HG03064 (cell line): ENCODE measurements at regions not wholly inside any gene's neighbourhood (a gene's known extent, or its start where the extent isn't known, plus 50 kb on each side); places are given as distances from the start of the nearest gene placed in this dataset.
"Not testable (repeated sequence)": the region's sequence is repeated elsewhere in the genome, so short reads cannot be mapped to it uniquely, and the experiment has no call there.

Experiments
- ATAC-seq: cut with Tn5 transposase; IDR thresholded peaks from one replicate; pipeline ENCODE4 v1.9.1; 2021; ENCODE audit warnings: low read depth; ENCODE audit not compliant: unreplicated experiment

DNA sequence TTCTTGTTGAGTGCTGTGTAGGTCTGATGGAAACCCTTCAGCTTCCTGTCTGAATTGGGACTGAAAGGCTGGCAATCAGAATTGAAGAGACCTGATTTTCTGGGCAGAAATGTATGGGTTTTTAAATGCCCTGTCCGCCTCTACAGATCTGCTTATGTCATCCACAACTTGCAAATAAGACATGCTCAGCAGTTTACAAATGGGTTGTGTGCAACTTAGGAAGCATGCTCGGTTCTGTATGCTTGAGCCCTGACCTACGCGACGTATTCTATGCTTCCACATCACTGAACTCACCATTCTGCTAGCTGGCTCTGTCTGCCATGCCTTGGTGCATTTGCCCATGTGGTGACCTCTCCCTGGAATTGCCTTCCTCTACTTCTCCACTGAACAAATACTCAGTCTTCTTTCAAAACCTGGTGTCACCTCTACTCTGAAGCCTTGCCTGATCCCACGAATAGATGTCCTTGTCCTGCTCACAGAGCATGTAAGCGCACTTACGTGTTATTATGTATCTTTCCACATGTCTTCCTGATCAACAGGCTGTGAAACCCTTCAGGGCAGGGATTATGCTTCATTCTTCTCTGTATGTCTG is 194.2 kb downstream of the ERCC6L2 start:
- no peak for ATAC-seq

DNA sequence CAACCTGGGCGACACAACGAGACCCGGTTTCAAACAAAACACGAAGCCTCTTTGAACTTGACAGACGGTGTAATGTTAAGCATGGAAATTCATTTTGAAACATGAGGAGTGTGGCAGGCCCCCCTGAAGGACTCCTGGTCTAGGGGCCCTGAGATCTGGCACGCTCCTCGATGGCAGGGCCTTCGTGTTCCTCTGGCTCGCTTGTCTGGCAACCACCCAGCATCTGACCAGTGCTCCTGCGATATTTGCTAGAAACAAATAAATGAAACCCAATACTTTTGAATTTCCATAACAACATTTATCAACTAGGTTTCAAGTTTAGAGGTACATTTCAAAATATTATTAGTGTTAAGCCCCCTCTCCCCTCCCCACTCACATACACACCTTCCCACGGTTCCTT is 193.0 kb downstream of the ERCC6L2 start:
- no peak for ATAC-seq

DNA sequence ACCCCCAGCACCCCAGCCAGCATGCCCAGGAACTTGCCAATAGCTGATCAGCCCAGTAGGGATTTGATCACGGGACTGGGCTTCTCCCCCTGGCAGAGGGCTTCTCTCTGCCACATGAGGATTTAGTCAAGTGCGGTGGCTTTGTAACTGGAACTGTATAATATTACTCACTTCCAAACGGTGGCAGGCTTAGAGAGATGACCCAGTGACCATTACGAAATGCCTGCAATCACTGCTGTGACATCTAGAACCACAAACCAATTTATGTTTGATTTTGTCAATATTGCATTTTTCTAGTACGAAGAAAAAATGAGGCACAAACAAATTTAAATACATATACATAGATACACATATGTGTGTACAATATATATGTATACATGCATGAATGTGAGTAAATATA is 192.1 kb downstream of the ERCC6L2 start:
- ATAC-seq: no peak

DNA sequence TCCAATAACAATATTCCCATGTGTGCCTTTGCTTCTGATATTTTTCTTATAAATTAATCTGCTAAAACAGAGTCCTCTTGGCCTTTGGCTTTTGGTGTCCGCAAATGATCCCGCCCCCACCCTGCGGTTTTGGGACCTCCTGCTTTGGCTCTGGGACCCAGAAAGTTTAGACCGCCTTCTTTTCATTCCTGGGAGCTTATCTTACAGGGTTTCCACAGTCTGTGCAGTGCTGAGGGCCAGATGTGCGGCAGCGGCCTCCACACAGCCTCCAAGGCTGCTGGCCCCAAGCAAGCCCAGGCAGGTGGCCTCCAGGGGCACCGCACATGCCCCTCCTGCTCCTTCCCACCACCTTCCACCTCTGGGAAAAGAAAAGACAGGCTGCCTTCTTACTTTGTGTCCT is 191.5 kb downstream of the ERCC6L2 start:
- no peak for ATAC-seq

DNA sequence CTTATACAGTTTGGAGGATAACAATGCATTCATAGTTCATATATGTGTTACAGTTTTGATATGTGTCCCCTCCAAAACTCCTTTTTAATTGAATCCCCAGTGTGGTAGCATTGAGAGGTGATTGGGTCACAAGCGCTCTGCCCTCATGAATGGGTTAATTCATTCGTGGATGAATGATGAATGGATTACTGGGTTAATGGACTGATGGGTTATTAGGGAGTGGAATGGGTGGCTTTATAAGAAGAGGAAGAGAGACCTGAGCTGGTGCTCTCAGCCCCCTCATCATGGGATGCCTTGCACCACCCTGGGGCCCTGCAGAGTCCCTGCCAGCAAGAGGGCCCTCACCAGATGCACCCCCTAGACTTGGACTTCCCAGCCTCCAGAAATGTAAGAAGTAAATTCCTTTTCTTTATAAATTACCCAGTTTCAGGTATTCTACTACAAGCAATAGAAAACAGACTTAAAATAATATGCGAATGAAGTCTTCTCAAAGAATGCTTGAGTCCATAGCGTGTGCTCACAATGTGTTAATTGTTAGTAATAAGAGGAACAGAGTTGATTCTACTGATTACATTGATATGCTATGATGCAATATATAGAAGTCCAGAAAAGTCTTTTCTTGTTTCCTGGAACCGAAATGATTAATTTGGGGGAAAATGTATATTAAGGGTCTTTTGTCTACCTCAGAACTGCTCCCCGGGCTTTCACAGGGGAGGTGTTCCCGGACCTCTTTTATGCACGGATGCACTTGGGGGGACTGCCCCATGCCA is 190.2 kb downstream of the ERCC6L2 start:
- no peak for ATAC-seq

DNA sequence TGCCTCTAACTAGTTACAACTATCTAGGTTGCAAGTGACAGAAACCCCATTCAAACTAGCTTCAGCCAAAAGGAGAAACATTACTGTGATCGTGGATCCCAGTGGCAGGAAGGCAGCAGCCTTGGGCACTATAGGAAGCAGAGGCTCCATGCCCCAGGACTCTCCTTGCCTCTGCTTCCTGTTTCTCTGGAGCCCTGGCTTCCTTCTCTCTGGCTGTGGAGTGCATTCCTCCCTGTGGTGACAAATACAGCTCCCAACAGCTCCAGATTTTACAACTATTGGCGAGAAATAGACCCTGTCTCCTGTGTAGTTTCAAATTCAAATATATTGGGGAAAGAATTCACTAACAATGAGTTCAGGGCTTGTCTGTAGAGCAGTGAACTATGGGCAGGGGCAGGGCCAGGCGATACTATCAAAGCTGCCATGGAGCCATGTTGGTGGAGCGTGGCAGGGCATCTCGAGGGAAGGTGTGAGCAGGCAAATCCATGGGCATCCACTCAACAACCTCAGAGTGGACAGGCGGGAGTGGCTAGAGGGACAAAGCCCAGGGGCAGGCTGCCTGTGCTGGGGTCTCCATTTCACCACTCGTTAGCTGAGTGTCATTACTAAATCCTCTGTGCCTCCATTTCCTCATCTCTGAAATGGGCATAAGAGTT is 189.5 kb downstream of the ERCC6L2 start:
- no peak for ATAC-seq

DNA sequence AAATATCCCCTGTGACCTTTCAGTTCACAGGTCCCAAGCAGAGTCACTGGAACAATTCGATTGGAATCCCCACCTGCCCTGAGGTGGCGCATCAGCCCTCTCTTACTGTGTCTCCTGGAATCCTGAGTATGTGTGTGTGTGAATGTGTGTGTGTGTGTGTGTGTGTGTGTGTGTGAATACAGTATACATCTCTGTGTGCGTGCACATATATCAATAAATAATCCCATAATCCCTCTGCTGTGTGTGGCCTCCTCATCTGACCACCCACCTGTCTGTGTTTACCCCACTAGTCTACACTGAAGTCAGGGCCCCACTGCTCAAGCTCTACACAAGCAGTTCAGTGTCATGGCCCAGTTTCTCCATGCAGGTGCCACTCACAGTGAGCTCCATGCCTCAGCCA is 187.4 kb downstream of the ERCC6L2 start:
- ATAC-seq: no peak

DNA sequence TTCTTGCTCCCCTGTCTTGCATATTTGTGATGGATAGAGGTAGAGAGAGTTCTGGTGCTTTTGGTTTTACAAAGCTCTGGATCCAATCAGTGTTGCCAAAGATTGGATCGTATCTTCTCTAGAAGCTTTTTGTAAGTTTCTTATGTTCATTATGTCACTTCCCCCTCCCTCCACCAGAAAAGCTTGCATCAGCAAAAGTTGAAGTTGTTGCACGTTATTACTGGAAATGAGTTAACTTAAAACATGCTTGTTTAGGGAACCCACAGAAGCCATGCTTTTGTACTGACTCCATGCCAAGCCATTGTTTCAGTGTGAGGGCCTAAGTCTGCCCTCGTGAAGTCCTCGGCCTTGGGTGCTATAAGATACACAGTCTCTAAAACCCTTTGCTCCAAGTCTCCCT is 186.5 kb downstream of the ERCC6L2 start:
- ATAC-seq: no peak

DNA sequence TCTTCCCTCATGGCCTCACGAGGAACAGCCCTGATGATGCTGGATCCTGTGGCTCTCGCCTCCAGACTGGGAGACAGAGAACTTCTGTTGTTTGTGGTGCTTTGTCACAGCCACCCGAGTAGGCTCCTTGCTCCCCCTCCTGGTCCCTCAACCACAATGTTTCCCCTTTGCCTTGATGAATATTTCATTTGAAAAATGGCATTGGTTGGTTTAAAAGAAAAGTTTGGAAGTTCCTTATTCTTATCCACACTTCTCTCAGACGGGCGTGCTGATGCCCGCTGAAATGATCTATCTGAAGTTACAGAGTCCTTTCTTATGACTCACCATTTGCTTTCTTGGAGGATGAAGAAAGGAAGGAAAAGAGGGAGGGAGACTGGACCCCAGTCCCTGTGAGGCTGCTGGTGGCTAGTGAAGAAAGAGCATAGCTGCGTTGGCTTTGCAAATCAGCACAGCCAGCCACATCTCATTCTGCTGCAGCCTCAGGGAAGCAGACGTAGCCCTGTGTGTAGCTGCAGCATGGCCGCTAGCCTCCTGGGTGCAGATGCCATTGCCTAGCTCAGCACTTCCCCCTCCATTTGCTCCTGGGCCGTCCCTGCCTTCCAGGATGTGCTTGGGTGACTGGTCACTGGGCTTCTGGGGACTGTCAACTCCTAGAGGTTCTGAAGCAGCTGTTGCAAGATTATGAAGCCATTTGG is 185.9 kb downstream of the ERCC6L2 start:
- ATAC-seq: no peak

DNA sequence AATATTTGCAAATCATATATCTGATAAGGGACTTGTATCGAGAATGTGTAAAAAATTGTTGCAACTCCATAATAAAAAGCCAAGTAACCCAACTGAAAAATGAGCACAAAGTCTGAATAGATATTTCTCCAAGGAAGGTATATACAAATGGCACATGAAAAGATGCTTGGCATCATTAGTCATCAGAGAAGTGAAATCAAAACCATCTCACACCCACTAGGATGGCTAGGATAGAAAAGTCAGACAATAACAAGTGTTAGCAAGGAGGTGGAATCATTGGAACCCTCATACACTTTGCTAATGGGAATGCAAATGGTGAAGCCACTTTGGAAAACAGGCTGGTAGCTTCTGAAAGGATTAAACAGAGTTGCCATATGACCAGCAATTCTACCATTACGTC is 182.7 kb downstream of the ERCC6L2 start:
- ATAC-seq: no peak

DNA sequence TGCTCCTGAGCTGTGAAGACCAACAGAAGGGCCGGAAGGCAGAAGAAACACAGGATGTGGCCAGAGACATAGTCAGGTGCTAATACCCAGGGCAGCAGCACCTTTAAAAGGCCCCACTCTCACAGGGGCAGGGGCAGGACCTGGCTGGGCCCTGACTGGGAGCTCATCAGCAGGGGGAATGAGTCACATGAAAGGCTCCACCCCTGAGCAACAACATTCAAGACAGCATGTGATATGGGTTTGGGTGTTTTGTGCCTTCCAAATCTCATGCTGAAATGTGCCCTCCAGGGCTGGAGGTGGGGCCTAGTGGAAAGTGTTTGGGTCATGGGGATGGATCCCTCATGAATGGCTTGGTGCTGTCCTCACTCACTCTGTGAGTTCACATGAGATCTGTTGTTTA is 181.7 kb downstream of the ERCC6L2 start:
- ATAC-seq: no peak

DNA sequence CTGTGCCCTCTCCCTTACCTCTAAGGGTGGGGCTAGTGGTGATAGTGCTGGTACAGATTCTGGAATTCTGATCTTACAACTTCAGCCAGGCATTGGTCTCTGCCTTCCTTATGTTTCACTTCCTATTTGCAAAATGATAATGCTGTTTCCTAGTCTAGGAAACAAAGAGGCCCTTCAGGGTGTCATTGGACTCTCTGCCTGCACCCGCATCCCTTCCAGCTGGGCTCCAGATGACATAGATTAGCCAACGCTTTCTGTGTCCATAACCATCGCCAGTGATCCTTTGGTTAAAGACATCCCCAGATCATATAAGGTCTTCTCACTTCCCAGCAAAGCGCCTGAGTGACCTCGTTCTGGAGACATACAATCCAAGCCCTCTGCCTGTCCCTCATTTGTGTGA is 180.7 kb downstream of the ERCC6L2 start:
- no peak for ATAC-seq

DNA sequence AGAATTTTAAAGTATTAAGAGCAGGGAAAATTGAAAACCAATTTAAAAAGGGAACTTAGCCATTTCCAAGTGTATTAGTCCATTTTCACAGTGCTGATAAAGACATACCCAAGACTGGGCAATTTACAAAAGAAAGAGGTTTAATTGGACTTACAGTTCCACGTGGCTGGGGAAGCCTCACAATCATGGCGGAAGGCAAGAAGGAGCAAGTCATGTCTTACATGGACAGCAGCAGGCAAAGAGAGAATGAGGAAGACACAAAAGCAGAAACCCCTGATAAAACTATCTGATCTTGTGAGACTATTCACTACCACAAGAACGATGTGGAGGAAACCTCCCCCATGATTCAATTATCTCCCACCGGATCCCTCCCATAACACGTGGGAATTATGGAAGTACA is 178.8 kb downstream of the ERCC6L2 start:
- not testable (repeated sequence) for ATAC-seq

DNA sequence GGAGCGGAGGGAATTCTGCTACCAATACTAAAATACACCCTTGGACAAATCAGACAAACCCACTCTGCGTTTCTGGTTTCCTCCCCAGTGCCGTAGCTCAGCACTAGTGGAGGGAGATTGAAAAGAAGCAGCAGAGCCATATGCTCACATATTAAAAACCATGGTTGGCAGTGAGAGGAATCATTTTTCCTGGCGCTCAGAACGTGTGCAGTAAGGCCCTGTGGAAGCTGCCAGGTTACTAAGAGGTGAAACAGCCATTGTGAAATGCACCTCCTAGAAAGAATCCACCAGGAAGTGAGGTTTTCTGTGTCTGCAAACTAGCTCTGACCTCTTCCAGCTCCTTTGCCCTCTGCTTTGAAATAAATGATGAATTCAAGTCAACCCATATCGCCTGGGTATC is 177.2 kb downstream of the ERCC6L2 start:
- no peak for ATAC-seq

DNA sequence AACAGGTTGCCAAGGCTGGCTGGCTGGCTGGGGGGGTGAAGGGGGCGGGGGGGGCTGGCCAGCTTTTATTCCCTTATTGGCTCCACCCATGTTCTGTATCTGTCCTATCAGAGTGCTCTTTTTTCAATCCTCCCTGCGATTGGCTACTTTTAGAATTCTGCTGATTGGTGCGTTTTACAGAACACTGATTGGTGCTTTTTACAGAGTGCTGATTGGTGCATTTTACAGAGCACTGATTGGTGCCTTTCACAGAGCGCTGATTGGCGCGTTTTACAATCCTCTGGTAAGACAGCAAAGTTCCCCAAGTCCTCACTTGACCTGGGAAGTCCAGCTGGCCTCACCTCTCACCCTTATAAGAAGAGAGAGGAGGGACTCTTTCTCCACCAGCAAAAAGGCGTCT is 175.9 kb downstream of the ERCC6L2 start:
- no peak for ATAC-seq

DNA sequence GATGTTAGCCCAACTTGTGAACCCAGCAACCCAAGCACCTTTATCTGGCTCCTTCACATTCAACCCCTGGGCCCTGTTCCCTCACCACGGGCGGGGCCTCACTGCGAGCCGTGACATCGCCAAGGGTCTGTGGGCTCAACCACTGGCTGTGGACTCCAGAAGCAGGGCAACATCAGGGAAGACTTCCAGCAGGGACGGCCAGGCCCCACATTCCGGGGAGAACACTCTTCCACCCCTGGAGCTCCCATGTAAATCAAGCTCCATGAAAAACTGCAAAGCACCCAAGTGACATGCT is 175.3 kb downstream of the ERCC6L2 start:
- no peak for ATAC-seq

DNA sequence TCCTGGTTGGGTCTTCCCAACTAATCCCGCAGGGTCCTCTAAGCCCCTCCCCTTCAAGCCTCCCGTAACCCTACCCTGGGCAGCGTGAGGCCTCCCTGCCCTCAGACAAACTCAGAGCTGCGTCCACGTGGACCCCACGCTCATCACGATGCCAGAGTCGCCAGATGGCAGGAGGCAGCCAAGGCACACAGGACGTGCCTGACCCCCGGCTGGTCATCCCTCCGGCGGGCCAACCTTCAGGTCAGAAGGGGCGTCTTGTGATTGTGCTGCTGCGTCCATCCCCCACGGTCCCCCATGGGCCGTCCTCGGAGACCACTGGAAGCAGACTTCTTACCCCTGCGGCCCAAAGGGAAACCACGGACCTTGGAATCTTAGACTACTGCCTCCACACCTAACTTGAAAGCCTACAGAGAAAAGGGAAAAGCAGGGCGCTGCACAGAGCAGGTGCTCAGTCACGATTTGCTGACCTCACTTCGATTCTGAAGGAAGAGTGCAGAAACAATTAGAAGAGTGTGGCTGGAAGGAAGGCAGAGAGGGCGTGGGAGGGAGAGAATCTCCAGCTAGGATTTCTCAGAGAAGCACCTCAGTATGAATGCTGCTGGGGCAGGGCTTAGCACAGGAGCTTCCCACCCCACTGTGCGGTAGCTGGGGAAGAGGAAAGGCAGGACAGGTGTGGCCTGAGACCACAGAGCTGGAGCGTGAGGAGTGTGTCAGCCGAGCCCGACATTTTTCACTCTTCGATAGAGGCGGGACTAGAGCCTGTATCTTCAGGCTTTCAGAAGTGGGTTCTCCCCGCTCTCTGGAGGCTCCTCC is 174.8 kb downstream of the ERCC6L2 start:
- ATAC-seq: no peak

DNA sequence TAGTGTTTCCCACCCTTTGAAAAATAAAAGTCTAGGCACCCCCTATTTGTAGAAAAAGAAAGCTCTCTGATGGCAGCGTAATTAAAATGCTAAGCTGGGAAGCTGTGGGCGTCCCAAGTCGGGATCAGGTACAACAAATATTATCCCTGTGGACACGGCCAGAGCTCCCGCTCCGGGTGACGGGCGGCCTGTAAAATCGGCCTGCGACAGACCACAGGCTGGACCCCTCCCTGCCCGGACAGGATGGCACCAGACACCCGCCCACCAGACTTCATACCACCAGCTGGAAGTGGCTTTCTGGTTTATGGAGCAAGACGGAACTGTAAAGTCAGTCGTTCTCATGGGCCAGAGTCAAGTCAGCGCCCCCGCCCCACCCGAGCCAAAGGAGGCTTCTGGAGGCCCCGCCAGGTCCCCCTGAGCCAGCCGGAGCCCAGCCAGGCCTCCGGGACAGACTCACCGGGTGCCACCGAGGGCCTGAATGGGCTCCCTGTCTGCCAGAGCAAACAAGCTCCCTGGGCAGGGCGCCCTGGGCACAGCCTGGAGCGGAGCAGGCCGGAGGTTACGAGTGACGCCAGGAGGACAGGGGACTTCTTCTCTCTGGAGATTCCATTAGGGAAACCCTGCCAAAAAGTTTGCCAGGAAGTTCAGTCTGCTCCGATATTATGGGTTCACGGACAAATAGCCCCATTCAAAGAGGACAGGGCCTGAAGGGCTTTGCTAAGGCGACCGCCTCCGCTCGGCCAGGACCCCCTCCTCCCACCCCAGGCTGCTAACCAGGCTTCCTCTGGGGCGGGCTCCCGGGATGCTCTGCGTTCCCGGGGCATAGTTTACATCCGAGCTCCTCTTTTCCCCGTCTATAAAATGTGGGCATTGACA is 173.7 kb downstream of the ERCC6L2 start:
- no peak for ATAC-seq

DNA sequence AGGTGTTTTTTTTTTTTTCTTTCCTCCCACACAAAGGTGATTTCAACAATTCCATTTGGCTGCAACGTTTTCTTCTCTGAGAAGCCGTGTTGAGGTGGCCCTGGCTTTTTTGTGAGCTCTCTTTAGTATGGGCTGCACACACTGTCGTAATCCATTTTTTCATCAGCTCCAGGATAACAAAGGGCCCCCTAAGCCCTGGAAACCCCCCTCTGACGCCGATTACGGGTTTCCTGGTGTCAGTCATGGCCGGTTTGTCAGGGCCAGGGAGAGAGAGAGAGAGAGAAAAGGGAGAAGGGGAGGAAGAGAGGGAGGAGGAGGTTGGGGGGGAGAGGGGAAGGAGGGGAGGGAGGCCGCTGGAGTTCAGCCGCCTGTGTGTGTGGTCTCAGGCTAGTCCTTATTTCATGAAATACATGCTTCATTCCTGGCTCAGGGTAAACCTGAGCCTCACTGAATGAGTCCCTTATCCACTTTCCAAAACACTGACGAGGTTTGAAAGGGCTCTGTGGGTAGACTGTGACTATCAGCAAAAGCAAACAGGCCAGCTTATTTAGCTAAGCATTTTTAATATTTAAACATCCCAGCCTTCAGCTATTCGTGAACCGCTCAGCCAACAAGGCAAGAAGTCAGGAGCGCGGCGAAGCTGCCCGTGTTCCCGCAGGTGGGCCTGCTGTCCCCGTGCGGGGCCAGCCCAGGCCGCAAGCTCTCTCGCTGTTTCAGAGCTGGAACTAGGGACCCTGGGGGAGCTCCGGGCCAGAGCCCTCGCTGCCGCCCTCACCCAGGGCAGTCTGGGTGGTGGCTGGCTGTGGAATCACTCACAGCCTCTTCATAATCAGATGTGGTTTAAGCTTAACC is 172.8 kb downstream of the ERCC6L2 start:
- no peak for ATAC-seq
